Chondrocyte (in vitro differentiated cells): ENCODE measurements at regions not wholly inside any gene's neighbourhood (a gene's known extent, or its start where the extent isn't known, plus 50 kb on each side); places are given as distances from the start of the nearest gene placed in this dataset.
"Not testable (repeated sequence)": the region's sequence is repeated elsewhere in the genome, so short reads cannot be mapped to it uniquely, and the experiment has no call there.

Source experiments
- DNase-seq: peaks from one replicate; pipeline ENCODE4 v3.0.0; 2021; ENCODE audit warnings: mixed read lengths, low spot score
- H3K27ac Mint-ChIP-seq: one replicate; pipeline ENCODE4 v1.8.0; 2021; ENCODE audit warnings: mild to moderate bottlenecking, moderate library complexity, mixed read lengths; ENCODE audit not compliant: unreplicated experiment
- H3K27me3 Mint-ChIP-seq: 2 replicates; pipeline ENCODE4 v1.8.0; 2021; ENCODE audit warnings: low read depth, mixed read lengths
- H3K36me3 Mint-ChIP-seq: 2 replicates; pipeline ENCODE4 v1.8.0; 2021; ENCODE audit warnings: low read depth, mixed read lengths
- H3K4me1 Mint-ChIP-seq: 2 replicates; pipeline ENCODE4 v1.8.0; 2021; ENCODE audit warnings: low read depth, mild to moderate bottlenecking, mixed read lengths
- H3K4me3 Mint-ChIP-seq: one replicate; pipeline ENCODE4 v1.8.0; 2021; ENCODE audit warnings: mild to moderate bottlenecking, moderate library complexity, mixed read lengths; ENCODE audit not compliant: unreplicated experiment
- H3K9me3 Mint-ChIP-seq: 2 replicates; pipeline ENCODE4 v1.8.0; 2021; ENCODE audit warnings: low read depth, mixed read lengths
- CTCF ChIP-seq: fragments of 200-600 bp; sonication (generic); IDR thresholded peaks from 2 replicates; pipeline ENCODE4 v1.5.0; 2021; ENCODE audit warnings: antibody characterized with exemption, mild to moderate bottlenecking, moderate library complexity

DNA sequence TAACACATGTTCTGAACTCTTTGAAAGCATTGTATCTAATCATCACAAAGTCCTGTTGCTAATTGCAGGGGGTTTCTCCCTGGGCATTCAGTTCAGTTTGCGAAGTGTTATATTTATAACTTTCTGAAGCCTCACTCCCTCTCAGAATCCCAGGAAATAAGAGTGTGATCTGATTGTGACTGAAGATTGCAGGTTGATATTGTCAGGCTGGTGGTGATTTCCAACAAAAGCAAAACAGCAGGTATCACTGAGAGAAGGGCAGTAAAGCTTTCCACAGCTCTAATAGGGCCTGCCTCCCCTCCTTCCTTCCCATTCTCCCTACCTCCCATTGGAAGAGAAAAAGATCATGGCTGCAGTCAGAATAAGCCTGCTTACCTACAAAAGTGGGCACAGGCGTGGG, 466.7 kb upstream of the FSHR start:
- Mint-ChIP-seq H3K9me3 (no peaks in the 10 kb centered on the region), H3K4me1 (no peaks in the 10 kb centered on the region), H3K36me3 (no peaks in the 10 kb centered on the region), H3K4me3 (no peak overlapping the region), H3K27ac (no peak overlapping the region), H3K27me3 (peaks cover 2% of the 10 kb centered on the region)
- DNase-seq, result no peak
- TF ChIP-seq CTCF, result no peak

GRCh38 chr2:49619804-49620203, 465.5 kb upstream of the FSHR start:
- Mint-ChIP-seq H3K27ac (no peak overlapping the region), H3K4me3 (no peak overlapping the region), H3K36me3 (no peaks in the 10 kb centered on the region), H3K9me3 (no peaks in the 10 kb centered on the region), H3K4me1 (no peaks in the 10 kb centered on the region), H3K27me3 (peaks cover 4% of the 10 kb centered on the region)
- peak; percentile 49 for TF ChIP-seq CTCF
- DNase-seq, result no peak

GRCh38 chr2:49618491-49618890, 464.2 kb upstream of the FSHR start:
- no peaks in the 10 kb centered on the region for H3K9me3 Mint-ChIP-seq
- TF ChIP-seq CTCF, result no peak

DNA sequence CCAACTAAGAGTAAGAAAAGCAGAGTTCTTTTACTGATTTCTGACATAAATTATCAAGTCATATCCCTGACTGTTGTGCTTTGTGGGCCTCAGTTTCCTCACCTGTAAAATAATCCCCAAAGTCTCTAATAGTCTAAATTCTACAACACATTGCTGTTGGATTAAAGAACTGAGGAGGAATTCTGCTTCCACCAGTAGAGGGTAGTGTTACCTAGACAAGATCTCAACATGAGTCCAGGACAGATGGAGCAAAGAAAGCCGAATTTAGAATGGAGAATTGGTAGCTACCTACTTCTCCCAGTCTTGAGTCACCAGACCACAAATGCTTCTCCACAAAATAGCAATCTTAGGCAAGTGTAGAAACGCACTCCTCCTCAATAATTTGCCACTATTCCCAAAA, 462.5 kb upstream of the FSHR start:
- H3K4me3 Mint-ChIP-seq, result no peak overlapping the region
- no peak for DNase-seq
- peak; percentile 63 for TF ChIP-seq CTCF
- peaks cover 2% of the 10 kb centered on the region for H3K27me3 Mint-ChIP-seq
- no peaks in the 10 kb centered on the region for H3K4me1 Mint-ChIP-seq
- no peaks in the 10 kb centered on the region for H3K36me3 Mint-ChIP-seq
- H3K9me3 Mint-ChIP-seq, result no peaks in the 10 kb centered on the region
- no peak overlapping the region for H3K27ac Mint-ChIP-seq

More at GRCh38 chr2:49618491-49618890, 464.2 kb upstream of the FSHR start:
- Mint-ChIP-seq H3K27ac (no peak overlapping the region), H3K4me1 (no peaks in the 10 kb centered on the region), H3K36me3 (no peaks in the 10 kb centered on the region), H3K27me3 (peaks cover 4% of the 10 kb centered on the region), H3K4me3 (no peak overlapping the region)
- DNase-seq, result no peak

DNA sequence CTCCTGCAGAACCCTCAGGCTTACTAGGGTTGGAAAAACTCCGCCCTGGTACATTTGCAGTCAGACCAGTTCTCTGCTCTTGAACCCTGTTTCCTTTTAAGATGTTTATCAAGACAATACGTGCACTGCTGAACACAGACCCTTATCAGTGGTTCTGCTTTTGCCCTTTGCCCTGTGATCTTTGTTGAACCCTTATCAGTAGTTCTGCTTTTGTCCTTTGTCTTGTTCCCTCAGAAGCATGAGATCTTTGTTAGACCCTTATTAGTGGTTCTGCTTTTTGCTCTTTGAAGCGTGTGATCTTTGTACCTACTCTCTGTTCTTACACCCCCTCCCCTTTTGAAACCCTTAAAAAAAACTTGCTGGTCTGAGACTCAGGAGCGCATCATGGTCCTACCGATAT, 457.5 kb upstream of the FSHR start:
- not testable (repeated sequence) for H3K9me3 Mint-ChIP-seq, H3K36me3 Mint-ChIP-seq, H3K27ac Mint-ChIP-seq, H3K4me1 Mint-ChIP-seq, DNase-seq, H3K27me3 Mint-ChIP-seq, H3K4me3 Mint-ChIP-seq

- no peak overlapping the region for H3K27ac Mint-ChIP-seq
- H3K9me3 Mint-ChIP-seq, result no peaks in the 10 kb centered on the region
- no peak for TF ChIP-seq CTCF
- H3K27me3 Mint-ChIP-seq, result peaks cover 2% of the 10 kb centered on the region
- no peaks in the 10 kb centered on the region for H3K36me3 Mint-ChIP-seq
- no peaks in the 10 kb centered on the region for H3K4me1 Mint-ChIP-seq
- no peak overlapping the region for H3K4me3 Mint-ChIP-seq
- no peak for DNase-seq
Measured at GRCh38 chr2:49600524-49600923, 446.2 kb upstream of the FSHR start.
